ENCODE measurements at regions not wholly inside any gene's neighbourhood (a gene's known extent, or its start where the extent isn't known, plus 50 kb on each side); places are given as distances from the start of the nearest gene placed in this dataset.

DNA sequence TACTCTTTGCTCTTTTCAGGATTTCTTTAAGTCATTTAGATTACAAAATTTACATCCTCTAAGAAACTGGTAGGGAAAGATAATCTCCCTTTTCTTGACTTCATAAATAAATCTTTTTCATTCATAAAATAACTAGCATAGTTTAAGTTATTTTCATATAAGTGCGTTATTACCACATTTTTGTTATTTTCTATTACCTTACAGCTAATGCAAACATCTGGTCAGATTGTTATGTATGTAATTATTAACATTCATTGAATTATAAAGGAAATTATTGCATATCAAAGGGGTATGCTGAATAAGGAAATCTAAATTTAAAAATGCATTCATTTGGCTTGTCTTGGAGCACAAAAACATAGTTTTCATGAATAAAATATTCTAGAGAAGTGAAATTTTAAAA lies 55.3 kb upstream of the SLITRK1 start (continued):
- no peak for TF ChIP-seq ZNF281 (CRISPR knock-in tag; IDR thresholded peaks at IDR 0.05)
- TF ChIP-seq PRRX2 (CRISPR knock-in tag; IDR thresholded peaks at IDR 0.05): no peak
- TF ChIP-seq IRF1 (CRISPR knock-in tag; IDR thresholded peaks at IDR 0.05): no peak

DNA sequence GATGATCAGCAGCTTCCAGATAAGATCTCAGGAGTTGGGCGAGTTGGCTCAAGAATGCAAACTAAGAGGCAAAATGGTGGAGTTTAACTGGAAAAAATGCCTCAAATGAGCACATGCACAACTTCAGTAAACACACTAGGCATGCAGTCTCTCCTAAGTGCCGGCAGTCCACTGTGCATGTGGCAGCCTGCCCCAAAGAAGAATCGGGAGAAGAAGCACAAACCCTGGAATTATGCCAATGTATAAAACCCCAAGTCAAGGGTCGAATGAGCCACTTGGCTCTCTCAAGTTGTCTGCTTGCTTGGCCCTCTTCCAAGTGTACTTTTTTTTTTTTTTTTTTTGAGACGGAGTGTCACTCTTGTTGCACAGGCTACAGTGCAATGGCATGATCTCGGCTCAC lies 53.3 kb upstream of the SLITRK1 start:
- TF ChIP-seq ZNF396 (CRISPR knock-in tag; IDR thresholded peaks at IDR 0.05; ENCODE audit: borderline replicate concordance): no peak
- no peak for TF ChIP-seq TEAD1 (CRISPR knock-in tag; IDR thresholded peaks at IDR 0.05)
- TF ChIP-seq, protein P1, sequence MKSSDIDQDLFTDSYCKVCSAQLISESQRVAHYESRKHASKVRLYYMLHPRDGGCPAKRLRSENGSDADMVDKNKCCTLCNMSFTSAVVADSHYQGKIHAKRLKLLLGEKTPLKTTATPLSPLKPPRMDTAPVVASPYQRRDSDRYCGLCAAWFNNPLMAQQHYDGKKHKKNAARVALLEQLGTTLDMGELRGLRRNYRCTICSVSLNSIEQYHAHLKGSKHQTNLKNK (CRISPR knock-in tag; IDR thresholded peaks at IDR 0.05): no peak
- peaks cover 42% of the 10 kb centered on the region for H3K4me1 Mint-ChIP-seq
- no peak for DNase-seq (ENCODE audit: low spot score)
- peaks cover 11% of the 10 kb centered on the region for H3K36me3 Mint-ChIP-seq
- H3K9me3 Mint-ChIP-seq: peaks cover 13% of the 10 kb centered on the region
- CTCF ChIA-PET: no interaction called here
- no peak for ATAC-seq
- H3K4me3 Mint-ChIP-seq: no peak overlapping the region
- H3K27me3 Mint-ChIP-seq (ENCODE audit: low read depth): no peaks in the 10 kb centered on the region; the same call in 1 of the 2 replicates
- H3K27ac Mint-ChIP-seq: no peak overlapping the region
- POLR2A ChIA-PET: no interaction called here
